Panc1 (cell line): ENCODE measurements at regions not wholly inside any gene's neighbourhood (a gene's known extent, or its start where the extent isn't known, plus 50 kb on each side); places are given as distances from the start of the nearest gene placed in this dataset.

ENCODE experiments used
- ATAC-seq: fragments of 200-7000 bp; cut with Tn5 transposase; 2 replicates; pipeline ENCODE4 v1.9.1; 2020; ENCODE audit warnings: mild to moderate bottlenecking, moderate library complexity
- BruUV-seq: library from RNA; stranded (reverse); fragments of 400-500 nt; replicated peaks from 2 replicates; lab custom pipeline; 2021; lab: Mats Ljungman, UMichigan
- CTCF ChIA-PET: fragments of 300-600 bp; sonication (Branson Sonifier 250); formaldehyde crosslinking; loops from one replicate; lab custom pipeline; 2022; ENCODE audit warnings: antibody characterized with exemption; lab: Charles Lee
- POLR2A ChIA-PET: fragments of 300-600 bp; sonication (Branson Sonifier 250); formaldehyde crosslinking; loops from one replicate; lab custom pipeline; 2022; ENCODE audit warnings: antibody characterized with exemption; lab: Charles Lee
- DNase-seq: peaks from one replicate; pipeline ENCODE4 v3.0.0-alpha.2; 2010; ENCODE audit warnings: low read depth, low spot score
- H3K27ac ChIP-seq: 2 replicates; pipeline ENCODE4 v1.5.1; 2011; ENCODE audit warnings: mild to moderate bottlenecking, low read length, inconsistent platforms
- H3K27me3 ChIP-seq: fragments of 200-500 bp; sonication (Bioruptor generic); 2 replicates; pipeline ENCODE4 v1.6.0; 2014; ENCODE audit warnings: low read length, inconsistent platforms; ENCODE audit not compliant: control insufficient read depth, insufficient read depth
- H3K36me3 ChIP-seq: fragments of 200-500 bp; sonication (Bioruptor generic); 2 replicates; pipeline ENCODE4 v1.5.1; 2014; ENCODE audit warnings: inconsistent platforms, mild to moderate bottlenecking, low read length, moderate library complexity; ENCODE audit not compliant: control insufficient read depth, insufficient read depth
- H3K4me1 ChIP-seq: 2 replicates; pipeline ENCODE4 v1.5.1; 2011; ENCODE audit warnings: inconsistent platforms, mild to moderate bottlenecking, low read length, moderate library complexity; ENCODE audit not compliant: control insufficient read depth, insufficient read depth
- H3K4me3 ChIP-seq, 2 experiments: 2 replicates each; pipeline ENCODE4 v1.5.1; 2011 to 2012; ENCODE audit warnings: low read depth in 2 of 2, low read length in 2 of 2, mild to moderate bottlenecking in 2 of 2, inconsistent platforms in 1 of 2, moderate library complexity in 1 of 2
- H3K9me3 ChIP-seq: fragments of 200-500 bp; sonication (Bioruptor generic); 2 replicates; pipeline ENCODE4 v1.5.1; 2014; ENCODE audit warnings: low read depth, mild to moderate bottlenecking, inconsistent platforms, low read length, moderate library complexity; ENCODE audit not compliant: control insufficient read depth, insufficient read depth
- CTCF ChIP-seq: fragments of 450-650 bp; IDR thresholded peaks from 2 replicates; pipeline ENCODE4 v1.5.1; 2017; ENCODE audit warnings: mild to moderate bottlenecking
- POLR2AphosphoS5 ChIP-seq: IDR thresholded peaks from 2 replicates; pipeline ENCODE4 v1.6.1; 2012; ENCODE audit warnings: mild to moderate bottlenecking, low read depth, low read length, moderate library complexity
- REST ChIP-seq, 2 experiments: IDR thresholded peaks; 2 replicates each; pipeline ENCODE4 v1.6.1; 2011 to 2012; ENCODE audit warnings: low read depth in 2 of 2, control low read depth in 1 of 2, low read length in 1 of 2, mild to moderate bottlenecking in 1 of 2, moderate library complexity in 1 of 2; ENCODE audit not compliant: insufficient read depth in 1 of 2
- SIN3A ChIP-seq: IDR thresholded peaks from 2 replicates; pipeline ENCODE4 v1.6.1; 2012; ENCODE audit warnings: low read depth, mild to moderate bottlenecking, low read length, moderate library complexity, borderline replicate concordance; ENCODE audit not compliant: insufficient read depth
- TCF7L2 ChIP-seq: IDR thresholded peaks from 2 replicates; pipeline ENCODE4 v1.6.1; 2011; ENCODE audit warnings: mild to moderate bottlenecking, low read depth, low read length, inconsistent platforms
- in situ Hi-C: cut with HindIII; loops from 2 replicates; pipeline ENCODE4 v1.10.0; 2016; ENCODE audit warnings: low sequenced_read_pairs, low pct_unique_long_range_greater_than_20kb
- intact Hi-C: fragments of 100-400 bp; cut with micrococcal nuclease; formaldehyde crosslinking; loops from one replicate; pipeline ENCODE4 v1.10.0; 2022; ENCODE audit not compliant: unreplicated experiment

- H3K9me3 ChIP-seq: no peaks in the 10 kb centered on the region
- CTCF ChIA-PET: no interaction called here
- TF ChIP-seq REST (IDR thresholded peaks at IDR 0.05; ENCODE audit: insufficient read depth in 1 of 2, low read depth in 2 of 2, low read length in 1 of 2) (no peak), POLR2AphosphoS5 (no peak), CTCF (no peak), SIN3A (no peak), TCF7L2 (no peak)
- ATAC-seq (no peak), DNase-seq (no peak)
- H3K27ac ChIP-seq: no peak overlapping the region
- H3K36me3 ChIP-seq: no peaks in the 10 kb centered on the region
- intact Hi-C loops (no loop called here), in situ Hi-C loops (no loop called here)
- H3K4me3 ChIP-seq: no peak overlapping the region
- H3K4me1 ChIP-seq: no peaks in the 10 kb centered on the region
- POLR2A ChIA-PET: no interaction called here
- H3K27me3 ChIP-seq: no peaks in the 10 kb centered on the region
- BruUV-seq: no TSS peak
Observed at GRCh38 chr13:42729857-42730402, 51.5 kb upstream of the FAM216B start.
